Lower lobe of right lung (tissue), 2 donors: ENCODE measurements at regions not wholly inside any gene's neighbourhood (a gene's known extent, or its start where the extent isn't known, plus 50 kb on each side); places are given as distances from the start of the nearest gene placed in this dataset.

ENCODE experiments used
- ATAC-seq, 2 donors: fragments of 200-7000 bp; cut with Tn5 transposase; one replicate each; pipeline ENCODE4 v1.9.1; 2020 to 2022; ENCODE audit warnings: mild to moderate bottlenecking in 2 of 2, moderate library complexity in 2 of 2
- DNase-seq: peaks from one replicate; pipeline ENCODE4 v3.0.0-alpha.2; 2020
- H3K27ac ChIP-seq: fragments of 200-600 bp; one replicate; pipeline ENCODE4 v1.8.0; 2022
- H3K27me3 ChIP-seq: fragments of 200-600 bp; one replicate; pipeline ENCODE4 v1.8.0; 2022; ENCODE audit warnings: low read depth
- H3K36me3 ChIP-seq: fragments of 200-600 bp; one replicate; pipeline ENCODE4 v1.8.0; 2022; ENCODE audit warnings: mild to moderate bottlenecking
- H3K4me1 ChIP-seq: fragments of 200-600 bp; one replicate; pipeline ENCODE4 v1.8.0; 2022
- H3K4me3 ChIP-seq: fragments of 200-600 bp; one replicate; pipeline ENCODE4 v1.8.0; 2022; ENCODE audit warnings: mild to moderate bottlenecking
- H3K9me3 ChIP-seq: fragments of 200-600 bp; one replicate; pipeline ENCODE4 v1.8.0; 2022
- CTCF ChIP-seq: fragments of 200-600 bp; IDR thresholded peaks from one replicate; pipeline ENCODE4 v1.8.0; 2022; ENCODE audit warnings: antibody characterized with exemption, mild to moderate bottlenecking
- intact Hi-C: fragments of 100-400 bp; cut with DNase I; formaldehyde crosslinking; loops from one replicate; pipeline ENCODE4 v1.11.0; 2022
- donor health status: DM: no; HTN: yes; CAD: no; lungs with severe emphysema.

GRCh38 chr7:153002572-153002971 is 243.0 kb downstream of the ACTR3B start:
- intact Hi-C loops: no loop called here
- Histone ChIP-seq H3K4me1 (no peaks in the 10 kb centered on the region), H3K27ac (no peak overlapping the region), H3K36me3 (no peaks in the 10 kb centered on the region), H3K4me3 (no peak overlapping the region), H3K27me3 (no peaks in the 10 kb centered on the region), H3K9me3 (no peaks in the 10 kb centered on the region)
- DNase-seq: no peak
- ATAC-seq: no peak
- no peak for TF ChIP-seq CTCF

- no peak overlapping the region for H3K4me3 ChIP-seq
- H3K27ac ChIP-seq: no peak overlapping the region
- no peaks in the 10 kb centered on the region for H3K4me1 ChIP-seq
- no peaks in the 10 kb centered on the region for H3K27me3 ChIP-seq
- ATAC-seq (no peak), DNase-seq (no peak)
- no peaks in the 10 kb centered on the region for H3K36me3 ChIP-seq
- TF ChIP-seq CTCF: no peak
- intact Hi-C loops: no loop called here
- H3K9me3 ChIP-seq: no peaks in the 10 kb centered on the region
Observed at GRCh38 chr7:153004341-153004740, 244.8 kb downstream of the ACTR3B start.

GRCh38 chr7:153005750-153006435 is 246.3 kb downstream of the ACTR3B start:
- H3K27ac ChIP-seq: no peak overlapping the region
- H3K36me3 ChIP-seq: no peaks in the 10 kb centered on the region
- no peak overlapping the region for H3K4me3 ChIP-seq
- DNase-seq: no peak
- no peak for ATAC-seq
- no peaks in the 10 kb centered on the region for H3K9me3 ChIP-seq
- intact Hi-C loops: no loop called here
- H3K4me1 ChIP-seq: no peaks in the 10 kb centered on the region
- no peaks in the 10 kb centered on the region for H3K27me3 ChIP-seq
- TF ChIP-seq CTCF: no peak

- intact Hi-C loops: no loop called here
- Histone ChIP-seq H3K4me1 (no peaks in the 10 kb centered on the region), H3K9me3 (no peaks in the 10 kb centered on the region), H3K27me3 (no peaks in the 10 kb centered on the region), H3K36me3 (no peaks in the 10 kb centered on the region), H3K27ac (no peak overlapping the region), H3K4me3 (no peak overlapping the region)
- no peak for DNase-seq
- ATAC-seq: no peak
- TF ChIP-seq CTCF: no peak
Observed at GRCh38 chr7:153006452-153006851, 246.9 kb downstream of the ACTR3B start.

- H3K4me1 ChIP-seq: no peaks in the 10 kb centered on the region
- ATAC-seq: no peak
- no peaks in the 10 kb centered on the region for H3K36me3 ChIP-seq
- H3K9me3 ChIP-seq: no peaks in the 10 kb centered on the region
- H3K4me3 ChIP-seq: no peak overlapping the region
- H3K27ac ChIP-seq: no peak overlapping the region
- intact Hi-C loops: no loop called here
- no peak for DNase-seq
- no peaks in the 10 kb centered on the region for H3K27me3 ChIP-seq
- TF ChIP-seq CTCF: no peak
Observed at GRCh38 chr7:153006911-153007310, 247.4 kb downstream of the ACTR3B start.
